D721Med (cell line): ENCODE measurements at regions not wholly inside any gene's neighbourhood (a gene's known extent, or its start where the extent isn't known, plus 50 kb on each side); places are given as distances from the start of the nearest gene placed in this dataset.
A peak's percentile ranks its signal among the peaks of the same experiment; 100 is the strongest.

ENCODE experiments used
- DNase-seq: peaks from one replicate; pipeline ENCODE4 v3.0.0; 2011; ENCODE audit warnings: low spot score; ENCODE audit not compliant: insufficient read length
- FAIRE-seq: peaks from 2 replicates; lab custom pipeline; 2011; peaks lifted over from hg19 to GRCh38; lab: Jason Lieb, UNC
- CTCF ChIP-seq: IDR thresholded peaks from 2 replicates; pipeline ENCODE4 v1.5.1; 2012; ENCODE audit warnings: mild to moderate bottlenecking, control low read depth; ENCODE audit not compliant: insufficient read depth; ENCODE audit errors: missing control alignments

- DNase-seq, result no peak
- TF ChIP-seq CTCF, result no peak
- no peak for FAIRE-seq
Observed at GRCh38 chr2:139967665-139968064, 1187.5 kb upstream of the NXPH2 start.

GRCh38 chr2:139964721-139965440, 1184.7 kb upstream of the NXPH2 start:
- FAIRE-seq (no peak), DNase-seq (no peak)
- TF ChIP-seq CTCF, result no peak

- no peak for DNase-seq
- FAIRE-seq, result no peak
- TF ChIP-seq CTCF, result no peak
Observed at GRCh38 chr2:139963863-139964355, 1183.7 kb upstream of the NXPH2 start.

- DNase-seq (no peak), FAIRE-seq (no peak)
Observed at GRCh38 chr2:139949242-139949972, 1169.2 kb upstream of the NXPH2 start.

GRCh38 chr2:139946690-139947089, 1166.5 kb upstream of the NXPH2 start:
- FAIRE-seq (no peak), DNase-seq (no peak)
- peak; percentile 8 for TF ChIP-seq CTCF

More at GRCh38 chr2:139949242-139949972, 1169.2 kb upstream of the NXPH2 start:
- TF ChIP-seq CTCF, result no peak

- FAIRE-seq (no peak), DNase-seq (no peak)
- no peak for TF ChIP-seq CTCF
Observed at GRCh38 chr2:139940686-139941085, 1160.5 kb upstream of the NXPH2 start.

GRCh38 chr2:139925903-139926302, 1145.7 kb upstream of the NXPH2 start:
- no peak for TF ChIP-seq CTCF
- DNase-seq, result no peak
- FAIRE-seq, result no peak
